HepG2 (cell line): ENCODE measurements at regions not wholly inside any gene's neighbourhood (a gene's known extent, or its start where the extent isn't known, plus 50 kb on each side); places are given as distances from the start of the nearest gene placed in this dataset.

Experiments
- ATAC-seq: fragments of 200-7000 bp; cut with Tn5 transposase; 3 replicates; pipeline ENCODE4 v1.9.1; 2020; ENCODE audit warnings: mild to moderate bottlenecking, moderate library complexity
- BruUV-seq: library from RNA; stranded (reverse); fragments of 400-500 nt; replicated peaks from 2 replicates; lab custom pipeline; 2021; lab: Mats Ljungman, UMichigan
- CTCF ChIA-PET: fragments of 300-600 bp; formaldehyde crosslinking; extraction: SDS; loops from one replicate; lab custom pipeline; 2021; ENCODE audit warnings: low total read pairs, inconsistent platforms, low intra/inter-chr PET ratio; lab: Yijun Ruan, JAX
- POLR2A ChIA-PET: fragments of 350-600 bp; sonication (Branson Sonifier 250); formaldehyde crosslinking; loops from one replicate; lab custom pipeline; 2020; ENCODE audit warnings: antibody characterized with exemption, inconsistent platforms; lab: Yijun Ruan, JAX
- DNase-seq: peaks from one replicate; pipeline ENCODE4 v3.0.0-alpha.2; 2015; ENCODE audit warnings: low spot score
- FAIRE-seq: peaks from 3 replicates; lab custom pipeline; 2011; peaks lifted over from hg19 to GRCh38; lab: Jason Lieb, UNC
- H2AFZ ChIP-seq: one replicate; pipeline ENCODE4 v1.6.1; 2011; ENCODE audit warnings: low read length, inconsistent platforms
- H3K27ac ChIP-seq: fragments of 300-600 bp; 3 replicates; pipeline ENCODE4 v1.8.0; 2011; ENCODE audit warnings: mixed run types, mild to moderate bottlenecking, mixed read lengths, low read length, inconsistent platforms; ENCODE audit not compliant: insufficient read depth; ENCODE audit errors: extremely low read length
- H3K27me3 ChIP-seq, 2 experiments: fragments of 200-600 bp in 1 of 2; 2 replicates in 1 of 2; 3 replicates in 1 of 2; pipeline versions ENCODE4 v1.6.0 to v1.8.0; 2011; ENCODE audit warnings: low read length in 2 of 2, mild to moderate bottlenecking in 2 of 2, moderate library complexity in 2 of 2, inconsistent platforms in 1 of 2; ENCODE audit not compliant: insufficient read depth in 2 of 2, control insufficient read depth in 1 of 2
- H3K36me3 ChIP-seq, 2 experiments: fragments of 200-600 bp in 1 of 2; replicated peaks in 1 of 2; 2 replicates in 1 of 2; 3 replicates in 1 of 2; pipeline versions ENCODE4 v1.5.1 to v1.8.0; 2011; ENCODE audit warnings: low read length in 2 of 2, inconsistent platforms in 1 of 2; ENCODE audit not compliant: insufficient read depth in 2 of 2, control insufficient read depth in 1 of 2
- H3K4me1 ChIP-seq: 2 replicates; pipeline ENCODE4 v1.5.1; 2012; ENCODE audit warnings: low read length, inconsistent platforms; ENCODE audit not compliant: insufficient read depth
- H3K4me2 ChIP-seq: 2 replicates; pipeline ENCODE4 v1.6.0; 2011; ENCODE audit warnings: low read depth, low read length, inconsistent platforms
- H3K4me3 ChIP-seq, 3 experiments: fragments of 200-600 bp in 1 of 3; sonication (generic), shearing (Covaris generic) in 1 of 3; replicated peaks in 1 of 3; 2 replicates each; pipeline ENCODE4 v1.5.1; 2011 to 2016; ENCODE audit warnings: low read length in 3 of 3, inconsistent platforms in 2 of 3, low read depth in 2 of 3, mild to moderate bottlenecking in 2 of 3, control low read depth in 1 of 3, mixed read lengths in 1 of 3; ENCODE audit not compliant: insufficient read depth in 1 of 3
- H3K79me2 ChIP-seq: one replicate; pipeline ENCODE4 v1.6.1; 2011; ENCODE audit warnings: low read length, inconsistent platforms; ENCODE audit not compliant: insufficient read depth
- H3K9ac ChIP-seq: 2 replicates; pipeline ENCODE4 v1.6.0; 2011; ENCODE audit warnings: mild to moderate bottlenecking, low read depth, low read length, inconsistent platforms; ENCODE audit not compliant: insufficient read depth
- H3K9me3 ChIP-seq: 2 replicates; pipeline ENCODE4 v1.5.1; 2012; ENCODE audit warnings: mild to moderate bottlenecking, low read length
- H4K20me1 ChIP-seq: 2 replicates; pipeline ENCODE4 v1.6.0; 2011; ENCODE audit warnings: inconsistent platforms, mild to moderate bottlenecking, low read length, moderate library complexity; ENCODE audit not compliant: insufficient read depth
- DNMT1 ChIP-seq: sonication (generic); formaldehyde crosslinking; IDR thresholded peaks from 2 replicates; pipeline ENCODE4 v1.5.1; 2020; ENCODE audit warnings: mild to moderate bottlenecking, missing genetic modification reagents
- EHMT2 ChIP-seq: fragments of 200-600 bp; sonication (generic); IDR thresholded peaks from 2 replicates; pipeline ENCODE4 v1.7.0; 2017; ENCODE audit warnings: antibody characterized with exemption, low read depth, low read length, borderline replicate concordance
- ELF4 ChIP-seq: sonication (generic); formaldehyde crosslinking; IDR thresholded peaks from 2 replicates; pipeline ENCODE4 v1.5.0; 2020; ENCODE audit warnings: missing genetic modification reagents, mild to moderate bottlenecking, moderate library complexity, borderline replicate concordance
- MEIS2 ChIP-seq: sonication (generic); formaldehyde crosslinking; IDR thresholded peaks from 2 replicates; pipeline ENCODE4 v1.9.0; 2021; ENCODE audit warnings: mild to moderate bottlenecking, missing genetic modification reagents
- NFATC3 ChIP-seq: sonication (generic); formaldehyde crosslinking; IDR thresholded peaks from 2 replicates; pipeline ENCODE4 v1.5.1; 2020; ENCODE audit warnings: mild to moderate bottlenecking, missing genetic modification reagents
- PCBP1 ChIP-seq: fragments of 200-400 bp; formaldehyde crosslinking; IDR thresholded peaks from 2 replicates; pipeline ENCODE4 v1.6.1; 2017; ENCODE audit warnings: mild to moderate bottlenecking, low read depth, low read length, borderline replicate concordance
- ZNF589 ChIP-seq: sonication (generic); formaldehyde crosslinking; conservative IDR thresholded peaks from 2 replicates; pipeline ENCODE4 v1.8.0; 2022; ENCODE audit warnings: mild to moderate bottlenecking, moderate library complexity, missing genetic modification reagents
- WGBS: methylation state at CpG from one replicate; pipeline ENCODE4 v1.1.6; 2017; ENCODE audit warnings: low lambda C conversion rate; 5-methylcytosine and 5-hydroxymethylcytosine counted together
- in situ Hi-C: cut with HindIII; loops from 2 replicates; pipeline ENCODE4 v1.10.0; 2017; ENCODE audit warnings: low pct_unique_long_range_greater_than_20kb; ENCODE audit not compliant: extremely low pct_ligation_motif_present
- intact Hi-C: fragments of 100-400 bp; cut with micrococcal nuclease; formaldehyde crosslinking; loops from one replicate; pipeline ENCODE4 v1.10.0; 2022; ENCODE audit not compliant: unreplicated experiment
- TF ChIP-seq, protein P1 (sequence below): sonication (generic); formaldehyde crosslinking; IDR thresholded peaks from 2 replicates; pipeline ENCODE4 v1.4.0; 2020; ENCODE audit warnings: mild to moderate bottlenecking, missing genetic modification reagents
- TF ChIP-seq, protein P2 (sequence below): sonication (generic); formaldehyde crosslinking; IDR thresholded peaks from 2 replicates; pipeline ENCODE4 v1.4.0; 2020; ENCODE audit warnings: missing genetic modification reagents

GRCh38 chr2:15753233-15753798 lies 161.6 kb downstream of the DDX1 start (continued):
- TF ChIP-seq, protein P1, sequence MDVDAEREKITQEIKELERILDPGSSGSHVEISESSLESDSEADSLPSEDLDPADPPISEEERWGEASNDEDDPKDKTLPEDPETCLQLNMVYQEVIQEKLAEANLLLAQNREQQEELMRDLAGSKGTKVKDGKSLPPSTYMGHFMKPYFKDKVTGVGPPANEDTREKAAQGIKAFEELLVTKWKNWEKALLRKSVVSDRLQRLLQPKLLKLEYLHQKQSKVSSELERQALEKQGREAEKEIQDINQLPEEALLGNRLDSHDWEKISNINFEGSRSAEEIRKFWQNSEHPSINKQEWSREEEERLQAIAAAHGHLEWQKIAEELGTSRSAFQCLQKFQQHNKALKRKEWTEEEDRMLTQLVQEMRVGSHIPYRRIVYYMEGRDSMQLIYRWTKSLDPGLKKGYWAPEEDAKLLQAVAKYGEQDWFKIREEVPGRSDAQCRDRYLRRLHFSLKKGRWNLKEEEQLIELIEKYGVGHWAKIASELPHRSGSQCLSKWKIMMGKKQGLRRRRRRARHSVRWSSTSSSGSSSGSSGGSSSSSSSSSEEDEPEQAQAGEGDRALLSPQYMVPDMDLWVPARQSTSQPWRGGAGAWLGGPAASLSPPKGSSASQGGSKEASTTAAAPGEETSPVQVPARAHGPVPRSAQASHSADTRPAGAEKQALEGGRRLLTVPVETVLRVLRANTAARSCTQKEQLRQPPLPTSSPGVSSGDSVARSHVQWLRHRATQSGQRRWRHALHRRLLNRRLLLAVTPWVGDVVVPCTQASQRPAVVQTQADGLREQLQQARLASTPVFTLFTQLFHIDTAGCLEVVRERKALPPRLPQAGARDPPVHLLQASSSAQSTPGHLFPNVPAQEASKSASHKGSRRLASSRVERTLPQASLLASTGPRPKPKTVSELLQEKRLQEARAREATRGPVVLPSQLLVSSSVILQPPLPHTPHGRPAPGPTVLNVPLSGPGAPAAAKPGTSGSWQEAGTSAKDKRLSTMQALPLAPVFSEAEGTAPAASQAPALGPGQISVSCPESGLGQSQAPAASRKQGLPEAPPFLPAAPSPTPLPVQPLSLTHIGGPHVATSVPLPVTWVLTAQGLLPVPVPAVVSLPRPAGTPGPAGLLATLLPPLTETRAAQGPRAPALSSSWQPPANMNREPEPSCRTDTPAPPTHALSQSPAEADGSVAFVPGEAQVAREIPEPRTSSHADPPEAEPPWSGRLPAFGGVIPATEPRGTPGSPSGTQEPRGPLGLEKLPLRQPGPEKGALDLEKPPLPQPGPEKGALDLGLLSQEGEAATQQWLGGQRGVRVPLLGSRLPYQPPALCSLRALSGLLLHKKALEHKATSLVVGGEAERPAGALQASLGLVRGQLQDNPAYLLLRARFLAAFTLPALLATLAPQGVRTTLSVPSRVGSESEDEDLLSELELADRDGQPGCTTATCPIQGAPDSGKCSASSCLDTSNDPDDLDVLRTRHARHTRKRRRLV (CRISPR knock-in tag): no peak
- TF ChIP-seq, all 625 proteins: peak for 0

GRCh38 chr2:15753811-15754702 lies 162.4 kb downstream of the DDX1 start:
- FAIRE-seq: no peak
- TF ChIP-seq DNMT1 (CRISPR knock-in tag) (no peak), ELF4 (CRISPR knock-in tag) (no peak), PCBP1 (no peak), EHMT2 (no peak), NFATC3 (CRISPR knock-in tag) (no peak), MEIS2 (no peak), ZNF589 (no peak)
- TF ChIP-seq, protein P2, sequence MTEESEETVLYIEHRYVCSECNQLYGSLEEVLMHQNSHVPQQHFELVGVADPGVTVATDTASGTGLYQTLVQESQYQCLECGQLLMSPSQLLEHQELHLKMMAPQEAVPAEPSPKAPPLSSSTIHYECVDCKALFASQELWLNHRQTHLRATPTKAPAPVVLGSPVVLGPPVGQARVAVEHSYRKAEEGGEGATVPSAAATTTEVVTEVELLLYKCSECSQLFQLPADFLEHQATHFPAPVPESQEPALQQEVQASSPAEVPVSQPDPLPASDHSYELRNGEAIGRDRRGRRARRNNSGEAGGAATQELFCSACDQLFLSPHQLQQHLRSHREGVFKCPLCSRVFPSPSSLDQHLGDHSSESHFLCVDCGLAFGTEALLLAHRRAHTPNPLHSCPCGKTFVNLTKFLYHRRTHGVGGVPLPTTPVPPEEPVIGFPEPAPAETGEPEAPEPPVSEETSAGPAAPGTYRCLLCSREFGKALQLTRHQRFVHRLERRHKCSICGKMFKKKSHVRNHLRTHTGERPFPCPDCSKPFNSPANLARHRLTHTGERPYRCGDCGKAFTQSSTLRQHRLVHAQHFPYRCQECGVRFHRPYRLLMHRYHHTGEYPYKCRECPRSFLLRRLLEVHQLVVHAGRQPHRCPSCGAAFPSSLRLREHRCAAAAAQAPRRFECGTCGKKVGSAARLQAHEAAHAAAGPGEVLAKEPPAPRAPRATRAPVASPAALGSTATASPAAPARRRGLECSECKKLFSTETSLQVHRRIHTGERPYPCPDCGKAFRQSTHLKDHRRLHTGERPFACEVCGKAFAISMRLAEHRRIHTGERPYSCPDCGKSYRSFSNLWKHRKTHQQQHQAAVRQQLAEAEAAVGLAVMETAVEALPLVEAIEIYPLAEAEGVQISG (CRISPR knock-in tag): no peak

More at GRCh38 chr2:15753811-15754702, 162.4 kb downstream of the DDX1 start:
- H3K79me2 ChIP-seq: no peaks in the 10 kb centered on the region
- BruUV-seq: no TSS peak
- POLR2A ChIA-PET: interaction anchor here (0.5 kb wide), 1 partner anchor 110 kb away, joined by 3 read pairs; no protein-coding TSS in a partner anchor
- no peak overlapping the region for H3K4me2 ChIP-seq
- H2AFZ ChIP-seq: no peak overlapping the region
- DNase-seq: no peak
- H3K27me3 ChIP-seq: peaks cover 1 to 75% of the 10 kb centered on the region in 2 experiments; a peak in 3 of 5 replicates
- no peaks in the 10 kb centered on the region for H3K4me1 ChIP-seq
- no peak overlapping the region for H3K9ac ChIP-seq
- no peak overlapping the region for H3K4me3 ChIP-seq
- H3K36me3 ChIP-seq: no peaks in the 10 kb centered on the region
- WGBS: 42% methylated on average over 15 of the region's 15 CpGs
- intact Hi-C loops: no loop called here
- H3K9me3 ChIP-seq: no peaks in the 10 kb centered on the region
- H4K20me1 ChIP-seq: no peaks in the 10 kb centered on the region
- no peak overlapping the region for H3K27ac ChIP-seq
- in situ Hi-C loops: no loop called here
- ATAC-seq: no peak
- CTCF ChIA-PET: no interaction called here
